GM12878 (cell line): ENCODE measurements at regions not wholly inside any gene's neighbourhood (a gene's known extent, or its start where the extent isn't known, plus 50 kb on each side); places are given as distances from the start of the nearest gene placed in this dataset.

Experiments
- ATAC-seq: fragments of 200-7000 bp; cut with Tn5 transposase; 3 replicates; pipeline ENCODE4 v1.9.1; 2020; ENCODE audit warnings: mild to moderate bottlenecking, moderate library complexity
- BruUV-seq: library from RNA; stranded (reverse); fragments of 400-500 nt; replicated peaks from 2 replicates; lab custom pipeline; 2021; lab: Mats Ljungman, UMichigan
- CTCF ChIA-PET: fragments of 300-600 bp; sonication (Branson Sonifier 250); formaldehyde crosslinking; extraction: SDS; loops from one replicate; lab custom pipeline; 2021; ENCODE audit warnings: inconsistent platforms; lab: Yijun Ruan, JAX
- POLR2A ChIA-PET: fragments of 350-600 bp; formaldehyde crosslinking; extraction: SDS; loops from one replicate; lab custom pipeline; 2021; ENCODE audit warnings: inconsistent platforms; lab: Charles Lee
- RAD21 ChIA-PET: fragments of 300-600 bp; sonication (Branson Sonifier 250); formaldehyde crosslinking; loops from one replicate; lab custom pipeline; 2023; ENCODE audit warnings: antibody characterized with exemption; ENCODE audit not compliant: unreplicated experiment; lab: Charles Lee
- SMC1A ChIA-PET: fragments of 300-600 bp; sonication (Branson Sonifier 250); formaldehyde crosslinking; loops from one replicate; lab custom pipeline; 2023; ENCODE audit not compliant: unreplicated experiment, uncharacterized antibody; lab: Charles Lee
- DNase-seq: peaks from one replicate; pipeline ENCODE4 v3.0.0-alpha.2; 2011; ENCODE audit warnings: low read depth, low spot score
- FAIRE-seq: peaks from 3 replicates; lab custom pipeline; 2011; peaks lifted over from hg19 to GRCh38; lab: Jason Lieb, UNC
- H2AFZ ChIP-seq: 2 replicates; pipeline ENCODE4 v1.6.0; 2011; ENCODE audit warnings: low read depth, low read length, control low read depth; ENCODE audit not compliant: control insufficient read depth
- H3K27ac ChIP-seq: 2 replicates; pipeline ENCODE4 v1.5.1; 2011; ENCODE audit warnings: control low read depth; ENCODE audit not compliant: control insufficient read depth, insufficient read depth
- H3K27me3 ChIP-seq, 2 experiments: replicated peaks in 1 of 2; 2 replicates each; pipeline versions ENCODE4 v1.6.0 to v1.6.1; 2011; ENCODE audit warnings: low read length in 1 of 2; ENCODE audit not compliant: control insufficient read depth in 2 of 2, insufficient read depth in 2 of 2
- H3K36me3 ChIP-seq, 2 experiments: 2 replicates each; pipeline ENCODE4 v1.5.1; 2011; ENCODE audit warnings: low read length in 1 of 2; ENCODE audit not compliant: control insufficient read depth in 2 of 2, insufficient read depth in 2 of 2
- H3K4me1 ChIP-seq: 2 replicates; pipeline ENCODE4 v1.6.1; 2011; ENCODE audit warnings: mild to moderate bottlenecking, low read length, moderate library complexity, mixed read lengths; ENCODE audit not compliant: control insufficient read depth, insufficient read depth
- H3K4me2 ChIP-seq: 2 replicates; pipeline ENCODE4 v1.6.0; 2011; ENCODE audit warnings: control low read depth; ENCODE audit not compliant: control insufficient read depth, insufficient read depth
- H3K4me3 ChIP-seq: fragments of 200-600 bp; sonication (generic); 2 replicates; pipeline ENCODE4 v1.5.1; 2016
- H3K79me2 ChIP-seq: 2 replicates; pipeline ENCODE4 v1.6.0; 2011; ENCODE audit warnings: low read length; ENCODE audit not compliant: control insufficient read depth, insufficient read depth
- H3K9ac ChIP-seq: 2 replicates; pipeline ENCODE4 v1.8.0; 2011; ENCODE audit warnings: low read length, control low read depth, mixed read lengths; ENCODE audit not compliant: control insufficient read depth, insufficient read depth
- H3K9me3 ChIP-seq: replicated peaks from 3 replicates; pipeline ENCODE4 v1.5.1; 2011; ENCODE audit warnings: mild to moderate bottlenecking, low read length; ENCODE audit not compliant: control insufficient read depth, insufficient read depth
- H4K20me1 ChIP-seq: 2 replicates; pipeline ENCODE4 v1.6.0; 2011; ENCODE audit not compliant: control insufficient read depth, insufficient read depth
- CHD2 ChIP-seq: IDR thresholded peaks from 2 replicates; pipeline ENCODE4 v1.6.1; 2011; ENCODE audit warnings: low read depth, low read length, improper control_type of control experiment, borderline replicate concordance
- FOXM1 ChIP-seq: IDR thresholded peaks from 2 replicates; pipeline ENCODE4 v1.6.1; 2012; ENCODE audit warnings: low read depth, mild to moderate bottlenecking, inconsistent platforms, low read length, moderate library complexity
- HDGF ChIP-seq: fragments of 450-650 bp; IDR thresholded peaks from 2 replicates; pipeline ENCODE4 v1.6.1; 2016; ENCODE audit warnings: antibody characterized with exemption
- MEF2A ChIP-seq: IDR thresholded peaks from 2 replicates; pipeline ENCODE4 v1.6.1; 2011; ENCODE audit warnings: low read depth, mild to moderate bottlenecking, low read length, moderate library complexity; ENCODE audit not compliant: insufficient read depth
- NFIC ChIP-seq: IDR thresholded peaks from 2 replicates; pipeline ENCODE4 v1.6.1; 2012; ENCODE audit warnings: low read depth, mild to moderate bottlenecking, inconsistent platforms, low read length, moderate library complexity
- NR2C1 ChIP-seq: fragments of 450-650 bp; IDR thresholded peaks from 2 replicates; pipeline ENCODE4 v1.6.1; 2017; ENCODE audit warnings: antibody characterized with exemption, mild to moderate bottlenecking, moderate library complexity
- RAD21 ChIP-seq: IDR thresholded peaks from 2 replicates; pipeline ENCODE4 v1.6.1; 2011; ENCODE audit warnings: mild to moderate bottlenecking, low read depth, low read length, moderate library complexity; ENCODE audit not compliant: insufficient read depth
- RCOR1 ChIP-seq: conservative IDR thresholded peaks from 2 replicates; pipeline ENCODE4 v1.6.1; 2012; ENCODE audit warnings: low read depth, low read length, improper control_type of control experiment
- RFX5 ChIP-seq: IDR thresholded peaks from 2 replicates; pipeline ENCODE4 v1.6.1; 2011; ENCODE audit warnings: low read depth, low read length, improper control_type of control experiment
- RUNX3 ChIP-seq: IDR thresholded peaks from 2 replicates; pipeline ENCODE4 v1.6.1; 2012; ENCODE audit warnings: low read length, inconsistent platforms
- SIN3A ChIP-seq: IDR thresholded peaks from 2 replicates; pipeline ENCODE4 v1.6.1; 2012; ENCODE audit warnings: low read depth, low read length, improper control_type of control experiment
- SMC3 ChIP-seq: IDR thresholded peaks from 2 replicates; pipeline ENCODE4 v1.6.1; 2011; ENCODE audit warnings: low read length, improper control_type of control experiment, borderline replicate concordance
- TARDBP ChIP-seq: IDR thresholded peaks from 2 replicates; pipeline ENCODE4 v1.6.1; 2016; ENCODE audit warnings: borderline replicate concordance
- ZNF207 ChIP-seq: fragments of 450-650 bp; IDR thresholded peaks from 2 replicates; pipeline ENCODE4 v1.6.1; 2014; ENCODE audit warnings: antibody characterized with exemption, mild to moderate bottlenecking, borderline replicate concordance
- ZNF384 ChIP-seq: IDR thresholded peaks from 2 replicates; pipeline ENCODE4 v1.6.1; 2012; ENCODE audit warnings: low read depth, mild to moderate bottlenecking, low read length, improper control_type of control experiment, borderline replicate concordance
- WGBS: methylation state at CpG from one replicate; pipeline ENCODE4 v1.1.6; 2016; ENCODE audit warnings: low lambda C conversion rate; ENCODE audit not compliant: insufficient replicate concordance, insufficient coverage; ENCODE audit errors: missing lambda C conversion rate; 5-methylcytosine and 5-hydroxymethylcytosine counted together
- in situ Hi-C: fragments of 300-500 bp; cut with MboI; formaldehyde crosslinking; loops from 9 replicates; pipeline ENCODE4 v1.14.3; 2018; ENCODE audit warnings: mixed read lengths
- intact Hi-C: fragments of 100-400 bp; cut with micrococcal nuclease; formaldehyde crosslinking; loops from one replicate; pipeline ENCODE4 v1.14.2; 2022; ENCODE audit not compliant: unreplicated experiment
- TF ChIP-seq, protein P1 (sequence below): fragments of 450-650 bp; IDR thresholded peaks from 2 replicates; pipeline ENCODE4 v1.6.1; 2016; ENCODE audit warnings: mild to moderate bottlenecking
- TF ChIP-seq, protein P2 (sequence below): fragments of 450-650 bp; IDR thresholded peaks from 2 replicates; pipeline ENCODE4 v1.6.1; 2017; ENCODE audit warnings: mild to moderate bottlenecking
- TF ChIP-seq, protein P3 (sequence below): IDR thresholded peaks from 2 replicates; pipeline ENCODE4 v1.6.1; 2012; ENCODE audit warnings: low read length, inconsistent platforms

DNA sequence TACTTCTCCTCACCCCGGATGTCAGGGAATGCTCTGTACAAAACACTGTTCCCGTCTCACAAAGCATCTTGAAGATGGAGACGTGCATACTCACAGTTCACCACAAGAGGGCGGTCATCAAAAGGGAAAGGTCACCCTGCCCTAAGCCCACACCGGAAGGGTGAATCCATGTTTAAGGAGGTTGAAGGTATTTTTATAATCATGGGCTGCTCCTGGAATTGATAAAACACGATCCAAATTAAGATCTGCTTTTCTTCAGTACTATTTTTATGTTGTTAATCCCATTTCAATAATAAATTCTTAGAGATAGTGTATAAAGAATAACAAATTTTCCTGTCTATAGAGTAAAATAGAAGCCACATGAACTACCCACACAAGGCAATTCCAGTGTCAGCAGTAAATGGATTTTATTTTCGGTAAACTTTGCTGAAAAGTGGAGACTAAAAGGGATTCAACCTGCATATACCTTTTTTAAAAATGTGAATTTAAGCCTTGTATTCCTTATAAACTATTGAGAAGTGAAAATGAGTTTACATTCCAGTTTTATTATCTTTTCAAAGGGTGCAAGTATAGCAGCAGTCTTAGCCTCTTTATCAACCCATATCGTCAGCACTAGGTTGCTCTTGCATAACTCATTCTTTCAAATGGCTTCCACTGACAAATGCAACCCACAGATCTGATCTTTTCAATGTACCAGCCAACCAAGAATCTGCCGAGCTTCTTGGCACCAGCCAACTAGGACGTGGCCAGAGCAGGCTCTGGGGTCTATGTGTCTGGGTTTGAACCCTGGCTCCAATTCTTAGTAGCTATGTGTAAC, 79.7 kb upstream of the MBOAT1 start (continued):
- TF ChIP-seq, protein P1, sequence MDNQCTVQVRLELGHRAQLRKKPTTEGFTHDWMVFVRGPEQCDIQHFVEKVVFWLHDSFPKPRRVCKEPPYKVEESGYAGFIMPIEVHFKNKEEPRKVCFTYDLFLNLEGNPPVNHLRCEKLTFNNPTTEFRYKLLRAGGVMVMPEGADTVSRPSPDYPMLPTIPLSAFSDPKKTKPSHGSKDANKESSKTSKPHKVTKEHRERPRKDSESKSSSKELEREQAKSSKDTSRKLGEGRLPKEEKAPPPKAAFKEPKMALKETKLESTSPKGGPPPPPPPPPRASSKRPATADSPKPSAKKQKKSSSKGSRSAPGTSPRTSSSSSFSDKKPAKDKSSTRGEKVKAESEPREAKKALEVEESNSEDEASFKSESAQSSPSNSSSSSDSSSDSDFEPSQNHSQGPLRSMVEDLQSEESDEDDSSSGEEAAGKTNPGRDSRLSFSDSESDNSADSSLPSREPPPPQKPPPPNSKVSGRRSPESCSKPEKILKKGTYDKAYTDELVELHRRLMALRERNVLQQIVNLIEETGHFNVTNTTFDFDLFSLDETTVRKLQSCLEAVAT, result 0 out of 2 replicates have a peak, but pooled peaks have one; percentile 23
- peak; percentile 53; the same call in 1 of the 2 replicates for TF ChIP-seq FOXM1
- TF ChIP-seq MEF2A, result no peak
- peak; percentile 18; the same call in 1 of the 2 replicates for TF ChIP-seq RUNX3
- TF ChIP-seq SMC3, result peak; percentile 87
- no peak for TF ChIP-seq TARDBP
- peak; percentile 99 for TF ChIP-seq RAD21
- TF ChIP-seq, all 136 proteins: peak for 15

DNA sequence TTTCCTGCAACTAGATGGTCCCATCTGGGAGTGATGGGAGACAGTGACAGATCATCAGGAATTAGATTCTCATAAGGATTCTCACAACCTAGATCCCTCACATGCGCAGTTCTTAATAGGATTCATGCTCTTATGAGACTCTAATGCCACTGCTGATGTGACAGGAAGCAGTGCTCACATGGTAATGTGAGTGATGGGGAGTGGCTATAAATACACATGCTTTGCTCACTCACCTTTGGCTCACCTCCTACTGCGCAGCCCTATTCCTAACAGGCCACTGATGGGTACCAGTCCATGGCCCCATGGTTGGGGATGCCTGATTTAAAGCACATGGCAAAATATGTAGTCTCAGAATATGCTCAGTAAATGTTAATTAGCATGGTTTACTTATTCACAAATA, 80.6 kb upstream of the MBOAT1 start:
- ATAC-seq, result no peak
- TF ChIP-seq, protein P2, sequence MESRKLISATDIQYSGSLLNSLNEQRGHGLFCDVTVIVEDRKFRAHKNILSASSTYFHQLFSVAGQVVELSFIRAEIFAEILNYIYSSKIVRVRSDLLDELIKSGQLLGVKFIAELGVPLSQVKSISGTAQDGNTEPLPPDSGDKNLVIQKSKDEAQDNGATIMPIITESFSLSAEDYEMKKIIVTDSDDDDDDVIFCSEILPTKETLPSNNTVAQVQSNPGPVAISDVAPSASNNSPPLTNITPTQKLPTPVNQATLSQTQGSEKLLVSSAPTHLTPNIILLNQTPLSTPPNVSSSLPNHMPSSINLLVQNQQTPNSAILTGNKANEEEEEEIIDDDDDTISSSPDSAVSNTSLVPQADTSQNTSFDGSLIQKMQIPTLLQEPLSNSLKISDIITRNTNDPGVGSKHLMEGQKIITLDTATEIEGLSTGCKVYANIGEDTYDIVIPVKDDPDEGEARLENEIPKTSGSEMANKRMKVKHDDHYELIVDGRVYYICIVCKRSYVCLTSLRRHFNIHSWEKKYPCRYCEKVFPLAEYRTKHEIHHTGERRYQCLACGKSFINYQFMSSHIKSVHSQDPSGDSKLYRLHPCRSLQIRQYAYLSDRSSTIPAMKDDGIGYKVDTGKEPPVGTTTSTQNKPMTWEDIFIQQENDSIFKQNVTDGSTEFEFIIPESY, result no peak
- no peak for TF ChIP-seq ZNF384
- TF ChIP-seq RFX5, result no peak
- TF ChIP-seq NR2C1, result no peak
- no peak for TF ChIP-seq MEF2A
- no peak for TF ChIP-seq HDGF
- no peak for TF ChIP-seq RCOR1
- TF ChIP-seq ZNF207, result no peak
- TF ChIP-seq SIN3A, result no peak
- TF ChIP-seq, protein P3, sequence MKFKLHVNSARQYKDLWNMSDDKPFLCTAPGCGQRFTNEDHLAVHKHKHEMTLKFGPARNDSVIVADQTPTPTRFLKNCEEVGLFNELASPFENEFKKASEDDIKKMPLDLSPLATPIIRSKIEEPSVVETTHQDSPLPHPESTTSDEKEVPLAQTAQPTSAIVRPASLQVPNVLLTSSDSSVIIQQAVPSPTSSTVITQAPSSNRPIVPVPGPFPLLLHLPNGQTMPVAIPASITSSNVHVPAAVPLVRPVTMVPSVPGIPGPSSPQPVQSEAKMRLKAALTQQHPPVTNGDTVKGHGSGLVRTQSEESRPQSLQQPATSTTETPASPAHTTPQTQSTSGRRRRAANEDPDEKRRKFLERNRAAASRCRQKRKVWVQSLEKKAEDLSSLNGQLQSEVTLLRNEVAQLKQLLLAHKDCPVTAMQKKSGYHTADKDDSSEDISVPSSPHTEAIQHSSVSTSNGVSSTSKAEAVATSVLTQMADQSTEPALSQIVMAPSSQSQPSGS, result no peak
- TF ChIP-seq NFIC, result no peak
- no peak for TF ChIP-seq CHD2

More for the DNA sequence above, 80.6 kb upstream of the MBOAT1 start:
- Histone ChIP-seq H3K9ac (no peak overlapping the region), H4K20me1 (no peaks in the 10 kb centered on the region), H3K4me1 (no peaks in the 10 kb centered on the region), H3K27me3 (no peaks in the 10 kb centered on the region), H3K9me3 (no peaks in the 10 kb centered on the region), H3K27ac (no peak overlapping the region), H3K4me3 (no peak overlapping the region), H2AFZ (no peak overlapping the region), H3K36me3 (no peaks in the 10 kb centered on the region), H3K4me2 (no peak overlapping the region), H3K79me2 (no peaks in the 10 kb centered on the region)
- in situ Hi-C loops (loop anchor here (5.0 kb wide), 1 partner anchor 234 kb away; no protein-coding TSS in a partner anchor), intact Hi-C loops (loop anchor here (5.0 kb wide), 1 partner anchor 174 kb away; no protein-coding TSS in a partner anchor)
- no peak for DNase-seq
- BruUV-seq, result no TSS peak
- SMC1A ChIA-PET, result interaction anchor here (0.6 to 1.3 kb wide), 9 partner anchors 12 to 240 kb away, joined by 3 to 13 read pairs (median 5); no protein-coding TSS in a partner anchor
- POLR2A ChIA-PET, result interaction anchor here (0.6 to 1.2 kb wide), 3 partner anchors 56 to 237 kb away, joined by 3 to 4 read pairs (median 3); no protein-coding TSS in a partner anchor
- CTCF ChIA-PET, result interaction anchor here (0.6 to 1.4 kb wide), 10 partner anchors 80 to 1508 kb away, joined by 3 to 17 read pairs (median 4); no protein-coding TSS in a partner anchor
- whole genome bisulfite sequencing, result 76% methylated on average over 2 of the region's 2 CpGs
- RAD21 ChIA-PET, result interaction anchor here (1.1 to 1.9 kb wide), 3 partner anchors 112 to 237 kb away, joined by 3 to 15 read pairs (median 5); no protein-coding TSS in a partner anchor
- FAIRE-seq, result no peak
